Body of pancreas (tissue), 4 donors: ENCODE measurements at regions not wholly inside any gene's neighbourhood (a gene's known extent, or its start where the extent isn't known, plus 50 kb on each side); places are given as distances from the start of the nearest gene placed in this dataset.

Experiments used
- POLR2A ChIP-seq, 3 donors: fragments of 450-650 bp; IDR thresholded peaks; one replicate each; pipeline ENCODE4 v1.6.1; 2016; ENCODE audit warnings: antibody characterized with exemption in 3 of 3, mild to moderate bottlenecking in 2 of 3
- TF ChIP-seq, protein P1 (sequence below), 7 experiments: fragments of 450-650 bp in 4 of 7; fragments of 200-600 bp in 3 of 7; sonication (generic) in 3 of 7; IDR thresholded peaks; one replicate each; pipeline ENCODE4 v1.5.1; 2016 to 2019; ENCODE audit warnings: antibody characterized with exemption in 7 of 7

DNA sequence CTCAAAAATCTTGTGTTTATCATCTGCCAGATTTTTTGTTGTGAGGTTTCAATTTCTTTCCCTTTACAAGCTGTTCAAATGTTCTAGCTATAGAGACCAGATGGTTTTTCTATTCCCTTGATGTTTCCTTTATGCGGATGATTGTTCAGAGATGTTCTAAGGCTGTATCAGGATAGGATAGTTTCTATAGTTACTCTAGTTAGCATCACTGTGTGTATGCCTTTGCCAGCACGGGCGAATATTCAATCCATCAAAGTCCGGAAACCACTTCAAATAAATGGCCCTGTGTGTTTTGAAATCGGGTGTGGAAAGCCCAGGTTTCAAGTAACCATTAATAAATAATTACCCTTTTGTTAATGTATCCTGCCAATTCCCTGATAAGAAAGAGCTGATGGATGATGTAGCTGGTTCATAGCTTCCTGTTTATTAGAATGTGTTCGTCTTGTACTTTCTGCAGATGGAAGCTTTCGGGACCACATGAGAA lies 149.8 kb upstream of the PRKCQ start:
- TF ChIP-seq, protein P1, sequence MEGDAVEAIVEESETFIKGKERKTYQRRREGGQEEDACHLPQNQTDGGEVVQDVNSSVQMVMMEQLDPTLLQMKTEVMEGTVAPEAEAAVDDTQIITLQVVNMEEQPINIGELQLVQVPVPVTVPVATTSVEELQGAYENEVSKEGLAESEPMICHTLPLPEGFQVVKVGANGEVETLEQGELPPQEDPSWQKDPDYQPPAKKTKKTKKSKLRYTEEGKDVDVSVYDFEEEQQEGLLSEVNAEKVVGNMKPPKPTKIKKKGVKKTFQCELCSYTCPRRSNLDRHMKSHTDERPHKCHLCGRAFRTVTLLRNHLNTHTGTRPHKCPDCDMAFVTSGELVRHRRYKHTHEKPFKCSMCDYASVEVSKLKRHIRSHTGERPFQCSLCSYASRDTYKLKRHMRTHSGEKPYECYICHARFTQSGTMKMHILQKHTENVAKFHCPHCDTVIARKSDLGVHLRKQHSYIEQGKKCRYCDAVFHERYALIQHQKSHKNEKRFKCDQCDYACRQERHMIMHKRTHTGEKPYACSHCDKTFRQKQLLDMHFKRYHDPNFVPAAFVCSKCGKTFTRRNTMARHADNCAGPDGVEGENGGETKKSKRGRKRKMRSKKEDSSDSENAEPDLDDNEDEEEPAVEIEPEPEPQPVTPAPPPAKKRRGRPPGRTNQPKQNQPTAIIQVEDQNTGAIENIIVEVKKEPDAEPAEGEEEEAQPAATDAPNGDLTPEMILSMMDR (IDR thresholded peaks at IDR 0.05): no peak
- no peak for TF ChIP-seq POLR2A (IDR thresholded peaks at IDR 0.05)
